IMR-90 (cell line): ENCODE measurements at regions not wholly inside any gene's neighbourhood (a gene's known extent, or its start where the extent isn't known, plus 50 kb on each side); places are given as distances from the start of the nearest gene placed in this dataset.

Source experiments
- ATAC-seq: fragments of 200-7000 bp; cut with Tn5 transposase; 2 replicates; pipeline ENCODE4 v1.9.1; 2020; ENCODE audit warnings: low read depth, mild to moderate bottlenecking, moderate library complexity
- BruUV-seq: library from RNA; stranded (reverse); fragments of 400-500 nt; replicated peaks from 2 replicates; lab custom pipeline; 2021; lab: Mats Ljungman, UMichigan
- CTCF ChIA-PET: fragments of 300-600 bp; formaldehyde crosslinking; extraction: SDS; loops from one replicate; lab custom pipeline; 2021; ENCODE audit warnings: antibody characterized with exemption; lab: Yijun Ruan, JAX
- POLR2A ChIA-PET: fragments of 300-600 bp; sonication (Branson Sonifier 250); formaldehyde crosslinking; loops from one replicate; lab custom pipeline; 2022; ENCODE audit warnings: antibody characterized with exemption; ENCODE audit not compliant: unreplicated experiment; lab: Charles Lee
- DNase-seq: peaks from one replicate; pipeline ENCODE4 v3.0.0; 2013
- H2AFZ ChIP-seq: replicated peaks from 2 replicates; pipeline ENCODE3; 2013; ENCODE audit warnings: low read length, mild to moderate bottlenecking; ENCODE audit not compliant: poor library complexity
- H2AK5ac ChIP-seq: 2 replicates; pipeline ENCODE4 v1.6.1; 2013; ENCODE audit warnings: low read depth, low read length, inconsistent platforms
- H2AK9ac ChIP-seq: replicated peaks from 2 replicates; pipeline ENCODE3; 2013; ENCODE audit warnings: mild to moderate bottlenecking, low read depth, low read length, moderate library complexity; ENCODE audit not compliant: poor library complexity
- H2BK120ac ChIP-seq: 2 replicates; pipeline ENCODE4 v1.6.1; 2013; ENCODE audit warnings: low read depth, low read length, inconsistent platforms
- H2BK15ac ChIP-seq: 3 replicates; pipeline ENCODE4 v1.6.1; 2013; ENCODE audit warnings: low read depth, low read length, inconsistent platforms
- H2BK20ac ChIP-seq: 2 replicates; pipeline ENCODE4 v1.6.1; 2013; ENCODE audit warnings: low read depth, mild to moderate bottlenecking, inconsistent platforms, low read length, moderate library complexity
- H2BK5ac ChIP-seq: 2 replicates; pipeline ENCODE4 v1.6.1; 2013; ENCODE audit warnings: mild to moderate bottlenecking, low read depth, low read length, inconsistent platforms; ENCODE audit not compliant: poor library complexity, severe bottlenecking
- H3K14ac ChIP-seq: replicated peaks from 2 replicates; pipeline ENCODE4 v1.6.1; 2013; ENCODE audit warnings: low read depth, low read length, inconsistent platforms
- H3K18ac ChIP-seq: 2 replicates; pipeline ENCODE4 v1.6.1; 2013; ENCODE audit warnings: low read depth, low read length, control low read depth
- H3K23ac ChIP-seq: 2 replicates; pipeline ENCODE4 v1.6.1; 2013; ENCODE audit warnings: low read depth, low read length, inconsistent platforms
- H3K27ac ChIP-seq: 2 replicates; pipeline ENCODE4 v1.5.1; 2013; ENCODE audit warnings: mild to moderate bottlenecking, control low read depth, low read length; ENCODE audit not compliant: insufficient read depth
- H3K27me3 ChIP-seq: 2 replicates; pipeline ENCODE4 v1.6.1; 2013; ENCODE audit warnings: low read length; ENCODE audit not compliant: control insufficient read depth, insufficient read depth
- H3K36me3 ChIP-seq: 2 replicates; pipeline ENCODE4 v1.6.1; 2013; ENCODE audit warnings: low read length, mixed read lengths; ENCODE audit not compliant: control insufficient read depth, insufficient read depth
- H3K4ac ChIP-seq: 2 replicates; pipeline ENCODE4 v1.6.1; 2013; ENCODE audit warnings: low read depth, low read length, inconsistent platforms
- H3K4me1 ChIP-seq: 2 replicates; pipeline ENCODE4 v1.6.1; 2013; ENCODE audit warnings: low read length, mixed read lengths; ENCODE audit not compliant: control insufficient read depth, insufficient read depth
- H3K4me2 ChIP-seq: 2 replicates; pipeline ENCODE4 v1.6.1; 2013; ENCODE audit warnings: low read depth, mild to moderate bottlenecking, control low read depth, low read length, moderate library complexity
- H3K4me3 ChIP-seq: 2 replicates; pipeline ENCODE4 v1.5.1; 2013; ENCODE audit warnings: low read depth, mild to moderate bottlenecking, control low read depth, low read length, moderate library complexity; ENCODE audit not compliant: insufficient read depth
- H3K56ac ChIP-seq: 2 replicates; pipeline ENCODE4 v1.6.1; 2013; ENCODE audit warnings: low read length, inconsistent platforms; ENCODE audit not compliant: insufficient read depth; ENCODE audit errors: extremely low read depth
- H3K79me1 ChIP-seq, 2 experiments: 2 replicates each; pipeline ENCODE4 v1.6.1; 2013; ENCODE audit warnings: low read length in 2 of 2, inconsistent platforms in 1 of 2, low read depth in 1 of 2
- H3K9ac ChIP-seq: 2 replicates; pipeline ENCODE4 v1.6.1; 2013; ENCODE audit warnings: low read depth, low read length, control low read depth
- H3K9me1 ChIP-seq: 2 replicates; pipeline ENCODE4 v1.6.1; 2013; ENCODE audit warnings: low read length, inconsistent platforms; ENCODE audit not compliant: insufficient read depth
- H3K9me3 ChIP-seq: 2 replicates; pipeline ENCODE4 v1.6.1; 2013; ENCODE audit warnings: low read length; ENCODE audit not compliant: control insufficient read depth, insufficient read depth
- H4K20me1 ChIP-seq: 2 replicates; pipeline ENCODE4 v1.6.1; 2013; ENCODE audit warnings: low read length, inconsistent platforms; ENCODE audit not compliant: insufficient read depth
- H4K5ac ChIP-seq: 2 replicates; pipeline ENCODE4 v1.6.1; 2013; ENCODE audit warnings: mild to moderate bottlenecking, low read depth, low read length, control low read depth
- H4K8ac ChIP-seq, 2 experiments: 2 replicates each; pipeline ENCODE4 v1.6.1; 2013; ENCODE audit warnings: low read depth in 2 of 2, low read length in 2 of 2, control low read depth in 1 of 2, inconsistent platforms in 1 of 2
- H4K91ac ChIP-seq: 2 replicates; pipeline ENCODE4 v1.6.1; 2013; ENCODE audit warnings: low read depth, low read length, inconsistent platforms; ENCODE audit not compliant: insufficient read depth
- RCOR1 ChIP-seq: IDR thresholded peaks from 2 replicates; pipeline ENCODE4 v1.6.1; 2012; ENCODE audit warnings: mild to moderate bottlenecking, low read length, improper control_type of control experiment; ENCODE audit not compliant: insufficient replicate concordance
- WGBS, 2 experiments: methylation state at CpG; one replicate each; pipeline versions ENCODE4 v1.1.5 to v1.1.7; 2013; ENCODE audit warnings: missing lambda C conversion rate in 2 of 2; ENCODE audit not compliant: insufficient read length in 1 of 2; ENCODE audit errors: extremely low coverage in 2 of 2; 5-methylcytosine and 5-hydroxymethylcytosine counted together
- dilution Hi-C: fragments of 300-500 bp; cut with HindIII; formaldehyde crosslinking; loops from one replicate; pipeline ENCODE4 v1.14.3; 2018; ENCODE audit warnings: low sequenced_read_pairs; ENCODE audit not compliant: unreplicated experiment
- in situ Hi-C: fragments of 300-500 bp; cut with MboI; formaldehyde crosslinking; loops from 3 replicates; pipeline ENCODE4 v1.14.3; 2019; ENCODE audit warnings: low sequenced_read_pairs, inconsistent platforms, mixed read lengths
- intact Hi-C: fragments of 100-400 bp; cut with micrococcal nuclease; formaldehyde crosslinking; loops from 2 replicates; pipeline ENCODE4 v1.10.0; 2022

DNA sequence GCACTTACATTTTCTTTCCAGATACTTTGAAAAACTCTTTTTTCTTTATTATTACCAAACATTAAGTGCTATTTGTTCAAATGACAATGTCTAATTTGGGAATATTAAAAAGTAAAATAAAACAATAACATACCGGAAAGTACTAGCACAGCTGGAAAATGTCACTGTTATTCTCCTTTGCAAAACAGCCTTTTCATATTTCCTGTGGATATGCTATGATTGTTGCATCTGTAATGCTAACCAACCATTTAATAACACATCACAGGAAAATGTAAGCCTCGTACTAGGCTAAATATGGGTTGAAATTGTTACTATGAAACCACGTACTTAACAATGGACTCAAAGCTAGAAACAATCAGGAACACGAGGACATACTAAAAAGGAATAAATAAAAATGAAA, 298.1 kb downstream of the CBLN2 start:
- no peak for DNase-seq
- no peak overlapping the region for H4K5ac ChIP-seq
- no peaks in the 10 kb centered on the region for H3K36me3 ChIP-seq
- H2BK120ac ChIP-seq = no peak overlapping the region
- H4K20me1 ChIP-seq = no peaks in the 10 kb centered on the region
- no peak overlapping the region for H2BK15ac ChIP-seq
- peaks cover 6% of the 10 kb centered on the region for H3K9me3 ChIP-seq
- no peak overlapping the region for H4K91ac ChIP-seq
- no peak overlapping the region for H2BK5ac ChIP-seq
- H3K9ac ChIP-seq = no peak overlapping the region
- H3K18ac ChIP-seq = no peak overlapping the region
- no peak overlapping the region for H2AK9ac ChIP-seq
- H3K4me3 ChIP-seq = no peak overlapping the region
- no peak overlapping the region for H2AK5ac ChIP-seq
- H3K4ac ChIP-seq = no peak overlapping the region
- BruUV-seq = no TSS peak
- no CpG with 5 or more reads among the region's 4 CpGs for WGBS, 2 experiments
- H4K8ac ChIP-seq = no peak overlapping the region
- H3K23ac ChIP-seq = no peak overlapping the region
- H3K27me3 ChIP-seq = no peaks in the 10 kb centered on the region
- intact Hi-C loops (no loop called here), in situ Hi-C loops (no loop called here), dilution Hi-C loops (no loop called here)
- ChIA-PET CTCF (no interaction called here), POLR2A (no interaction called here)
- H3K4me2 ChIP-seq = no peak overlapping the region
- ATAC-seq = no peak
- H3K79me1 ChIP-seq = no peaks in the 10 kb centered on the region
- H3K9me1 ChIP-seq = no peaks in the 10 kb centered on the region
- H3K27ac ChIP-seq = no peak overlapping the region
- no peak overlapping the region for H2BK20ac ChIP-seq
- H2AFZ ChIP-seq = no peak overlapping the region
- no peak overlapping the region for H3K14ac ChIP-seq
- H3K4me1 ChIP-seq = no peaks in the 10 kb centered on the region
- H3K56ac ChIP-seq = no peak overlapping the region
- TF ChIP-seq RCOR1 = no peak
